Coronary artery (tissue), 2 donors: ENCODE measurements at regions not wholly inside any gene's neighbourhood (a gene's known extent, or its start where the extent isn't known, plus 50 kb on each side); places are given as distances from the start of the nearest gene placed in this dataset.
A peak's percentile ranks its signal among the peaks of the same experiment; 100 is the strongest.

Source experiments
- DNase-seq: peaks from one replicate; pipeline ENCODE4 v3.0.0-alpha.2; 2017; ENCODE audit warnings: low spot score
- H3K27ac ChIP-seq, 2 donors: fragments of 200-600 bp; sonication (generic); one replicate each; pipeline ENCODE4 v1.5.1; 2016 to 2019
- H3K4me3 ChIP-seq: fragments of 200-600 bp; sonication (generic); 2 replicates; pipeline ENCODE4 v1.5.1; 2016; ENCODE audit warnings: mild to moderate bottlenecking, moderate library complexity
- CTCF ChIP-seq: fragments of 200-600 bp; sonication (generic); IDR thresholded peaks from one replicate; pipeline ENCODE4 v1.5.1; 2019; ENCODE audit warnings: antibody characterized with exemption

GRCh38 chr6:170124836-170125235 is 166.0 kb downstream of the DLL1 start:
- DNase-seq = peak; percentile 9
- no peak overlapping the region for H3K4me3 ChIP-seq
- H3K27ac ChIP-seq = no peak overlapping the region
- TF ChIP-seq CTCF = no peak

GRCh38 chr6:170124150-170124549 is 166.7 kb downstream of the DLL1 start:
- H3K4me3 ChIP-seq = no peak overlapping the region
- DNase-seq = peak; percentile 11
- H3K27ac ChIP-seq = no peak overlapping the region
- TF ChIP-seq CTCF = no peak

- TF ChIP-seq CTCF = no peak
- peak; percentile 11 for DNase-seq
Measured at GRCh38 chr6:170122651-170123050, 168.2 kb downstream of the DLL1 start.

GRCh38 chr6:170117111-170117972 is 173.5 kb downstream of the DLL1 start:
- no peak overlapping the region for H3K4me3 ChIP-seq
- no peak for TF ChIP-seq CTCF
- peak; percentile 57 for DNase-seq
- H3K27ac ChIP-seq = no peak overlapping the region

More at GRCh38 chr6:170122651-170123050, 168.2 kb downstream of the DLL1 start:
- no peak overlapping the region for H3K4me3 ChIP-seq
- no peak overlapping the region for H3K27ac ChIP-seq

GRCh38 chr6:170116636-170117035 is 174.2 kb downstream of the DLL1 start:
- DNase-seq = no peak
- no peak overlapping the region for H3K27ac ChIP-seq
- no peak for TF ChIP-seq CTCF
- no peak overlapping the region for H3K4me3 ChIP-seq

- Histone ChIP-seq H3K27ac (no peak overlapping the region), H3K4me3 (no peak overlapping the region)
- TF ChIP-seq CTCF = no peak
- DNase-seq = peak; percentile 61
Measured at GRCh38 chr6:170114956-170115855, 175.7 kb downstream of the DLL1 start.
